Gastroesophageal sphincter (tissue), 4 donors: ENCODE measurements at regions not wholly inside any gene's neighbourhood (a gene's known extent, or its start where the extent isn't known, plus 50 kb on each side); places are given as distances from the start of the nearest gene placed in this dataset.

Experiments
- ATAC-seq: fragments of 150-250 bp; one replicate; pipeline ENCODE4 v1.9.1; 2016; ENCODE audit warnings: mild to moderate bottlenecking, moderate library complexity
- H3K27ac ChIP-seq, 4 donors: fragments of 200-600 bp; sonication (generic) in 3 of 4; 1 replicate in 3 of 4; 2 replicates in 1 of 4; pipeline ENCODE4 v1.5.1; 2016 to 2019
- H3K27me3 ChIP-seq: fragments of 200-600 bp; sonication (generic); one replicate; pipeline ENCODE4 v1.5.1; 2019
- H3K36me3 ChIP-seq, 2 donors: fragments of 200-600 bp; sonication (generic); one replicate each; pipeline ENCODE4 v1.5.1; 2019; ENCODE audit warnings: control low read depth in 1 of 2
- H3K4me1 ChIP-seq, 3 donors: fragments of 200-600 bp; sonication (generic); 1 replicate in 2 of 3; 2 replicates in 1 of 3; pipeline ENCODE4 v1.5.1; 2016 to 2019; ENCODE audit warnings: control low read depth in 2 of 3
- H3K4me3 ChIP-seq, 2 donors: fragments of 200-600 bp; sonication (generic); one replicate each; pipeline ENCODE4 v1.5.1; 2019; ENCODE audit warnings: mild to moderate bottlenecking in 1 of 2, moderate library complexity in 1 of 2
- H3K9me3 ChIP-seq, 3 donors: fragments of 200-600 bp; sonication (generic); one replicate each; pipeline ENCODE4 v1.5.1; 2017 to 2019; ENCODE audit warnings: control low read depth in 2 of 3
- EP300 ChIP-seq: sonication (generic); formaldehyde crosslinking; IDR thresholded peaks from one replicate; pipeline ENCODE4 v1.6.1; 2017; ENCODE audit warnings: antibody characterized with exemption, mild to moderate bottlenecking
- POLR2A ChIP-seq, 2 donors: fragments of 450-650 bp; IDR thresholded peaks; one replicate each; pipeline ENCODE4 v1.6.1; 2017; ENCODE audit warnings: antibody characterized with exemption in 2 of 2, mild to moderate bottlenecking in 2 of 2, moderate library complexity in 1 of 2
- POLR2AphosphoS5 ChIP-seq: sonication (generic); formaldehyde crosslinking; IDR thresholded peaks from one replicate; pipeline ENCODE4 v1.6.1; 2017; ENCODE audit warnings: antibody characterized with exemption
- WGBS, 2 donors: methylation state at CpG; one replicate each; pipeline ENCODE4 v1.1.5; 2018; ENCODE audit warnings: low coverage in 1 of 2; 5-methylcytosine and 5-hydroxymethylcytosine counted together
- TF ChIP-seq, protein P1 (sequence below), 4 experiments: fragments of 200-600 bp in 2 of 4; fragments of 450-650 bp in 2 of 4; sonication (generic) in 1 of 4; IDR thresholded peaks; one replicate each; pipeline ENCODE4 v1.5.1; 2017 to 2019; ENCODE audit warnings: antibody characterized with exemption in 4 of 4, mild to moderate bottlenecking in 2 of 4, moderate library complexity in 2 of 4

GRCh38 chr11:80255021-80255420 lies 814.2 kb upstream of the TENM4 start:
- no peak for ATAC-seq
- H3K4me3 ChIP-seq = no peak overlapping the region
- TF ChIP-seq POLR2A (IDR thresholded peaks at IDR 0.05) = no peak
- TF ChIP-seq, protein P1, sequence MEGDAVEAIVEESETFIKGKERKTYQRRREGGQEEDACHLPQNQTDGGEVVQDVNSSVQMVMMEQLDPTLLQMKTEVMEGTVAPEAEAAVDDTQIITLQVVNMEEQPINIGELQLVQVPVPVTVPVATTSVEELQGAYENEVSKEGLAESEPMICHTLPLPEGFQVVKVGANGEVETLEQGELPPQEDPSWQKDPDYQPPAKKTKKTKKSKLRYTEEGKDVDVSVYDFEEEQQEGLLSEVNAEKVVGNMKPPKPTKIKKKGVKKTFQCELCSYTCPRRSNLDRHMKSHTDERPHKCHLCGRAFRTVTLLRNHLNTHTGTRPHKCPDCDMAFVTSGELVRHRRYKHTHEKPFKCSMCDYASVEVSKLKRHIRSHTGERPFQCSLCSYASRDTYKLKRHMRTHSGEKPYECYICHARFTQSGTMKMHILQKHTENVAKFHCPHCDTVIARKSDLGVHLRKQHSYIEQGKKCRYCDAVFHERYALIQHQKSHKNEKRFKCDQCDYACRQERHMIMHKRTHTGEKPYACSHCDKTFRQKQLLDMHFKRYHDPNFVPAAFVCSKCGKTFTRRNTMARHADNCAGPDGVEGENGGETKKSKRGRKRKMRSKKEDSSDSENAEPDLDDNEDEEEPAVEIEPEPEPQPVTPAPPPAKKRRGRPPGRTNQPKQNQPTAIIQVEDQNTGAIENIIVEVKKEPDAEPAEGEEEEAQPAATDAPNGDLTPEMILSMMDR (IDR thresholded peaks at IDR 0.05) = no peak
- TF ChIP-seq EP300 = no peak
- TF ChIP-seq POLR2AphosphoS5 = no peak
- H3K27me3 ChIP-seq = no peaks in the 10 kb centered on the region
- H3K36me3 ChIP-seq = no peaks in the 10 kb centered on the region
- H3K4me1 ChIP-seq = no peaks in the 10 kb centered on the region
- no peak overlapping the region for H3K27ac ChIP-seq
- H3K9me3 ChIP-seq = no peaks in the 10 kb centered on the region

DNA sequence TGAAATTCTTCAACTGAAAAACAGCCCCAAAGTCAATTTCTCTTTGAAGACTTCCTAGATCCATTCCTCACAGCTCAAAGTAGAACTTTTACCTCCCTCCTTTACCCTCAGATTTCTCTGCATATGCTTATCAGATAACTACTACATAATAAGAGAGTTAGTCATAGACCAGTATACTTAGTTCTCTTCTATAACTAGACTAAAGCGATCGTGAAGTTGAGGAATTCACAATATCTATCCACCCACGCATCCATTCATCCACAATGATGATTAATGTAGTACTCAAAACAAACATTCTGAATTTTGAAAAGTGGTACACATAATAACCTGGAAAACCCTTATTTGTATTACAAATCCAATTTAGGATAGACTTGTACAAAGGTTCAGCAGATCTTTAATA lies 800.9 kb upstream of the TENM4 start:
- H3K27ac ChIP-seq = no peak overlapping the region
- H3K27me3 ChIP-seq = no peaks in the 10 kb centered on the region
- no peaks in the 10 kb centered on the region for H3K36me3 ChIP-seq
- TF ChIP-seq EP300 (no peak), POLR2A (IDR thresholded peaks at IDR 0.05) (no peak), POLR2AphosphoS5 (no peak)
- TF ChIP-seq, protein P1 (IDR thresholded peaks at IDR 0.05) = no peak
- H3K4me1 ChIP-seq = no peaks in the 10 kb centered on the region
- no peak overlapping the region for H3K4me3 ChIP-seq
- no peak for ATAC-seq
- WGBS, 2 donors = 59 to 100% methylated on average over 1 to 3 of the region's 3 CpGs
- no peaks in the 10 kb centered on the region for H3K9me3 ChIP-seq

GRCh38 chr11:80240245-80240644 lies 799.4 kb upstream of the TENM4 start:
- Histone ChIP-seq H3K9me3 (peaks cover 0 to 7% (median 0%) of the 10 kb centered on the region in 3 donors), H3K36me3 (no peaks in the 10 kb centered on the region), H3K4me1 (no peaks in the 10 kb centered on the region), H3K4me3 (no peak overlapping the region), H3K27ac (no peak overlapping the region), H3K27me3 (no peaks in the 10 kb centered on the region)
- TF ChIP-seq, protein P1 (IDR thresholded peaks at IDR 0.05) = no peak
- TF ChIP-seq POLR2A (IDR thresholded peaks at IDR 0.05) (no peak), POLR2AphosphoS5 (no peak), EP300 (no peak)
- 83% methylated on average over 1 of the region's 1 CpG; no CpG with 5 or more reads in 1 of the 2 donors for WGBS, 2 donors
- ATAC-seq = no peak

- 56% methylated on average over 1 of the region's 1 CpG; no CpG with 5 or more reads in 1 of the 2 donors for WGBS, 2 donors
- no peaks in the 10 kb centered on the region for H3K27me3 ChIP-seq
- H3K27ac ChIP-seq = no peak overlapping the region
- H3K4me1 ChIP-seq = no peaks in the 10 kb centered on the region
- no peak overlapping the region for H3K4me3 ChIP-seq
- no peak for TF ChIP-seq POLR2AphosphoS5
- no peak for TF ChIP-seq EP300
- peaks cover 0 to 15% (median 0%) of the 10 kb centered on the region in 3 donors for H3K9me3 ChIP-seq
- no peaks in the 10 kb centered on the region for H3K36me3 ChIP-seq
- no peak for ATAC-seq
These were observed 798.4 kb upstream of the TENM4 start for GRCh38 chr11:80239217-80239616.

DNA sequence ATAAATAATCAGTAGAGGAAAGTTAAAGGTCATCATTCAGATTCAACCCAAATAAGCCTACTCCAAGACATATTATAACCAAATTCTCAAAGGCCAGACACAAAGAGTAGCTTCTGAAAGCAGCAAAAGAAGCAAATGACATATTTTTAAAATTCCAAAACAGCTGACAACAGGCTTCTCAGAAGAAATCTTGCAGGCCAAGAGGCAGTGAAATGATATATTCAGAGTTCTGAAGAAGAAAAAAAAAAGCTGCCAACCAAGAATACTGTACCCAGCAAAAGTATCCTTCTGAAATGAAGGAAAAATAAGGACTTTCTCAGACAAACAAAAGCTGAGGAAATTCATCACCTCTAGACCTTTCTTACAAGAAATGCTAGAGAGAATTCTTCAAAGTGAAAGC lies 787.1 kb upstream of the TENM4 start:
- no peaks in the 10 kb centered on the region for H3K36me3 ChIP-seq
- no peak overlapping the region for H3K27ac ChIP-seq
- no peak for ATAC-seq
- TF ChIP-seq, protein P1 (IDR thresholded peaks at IDR 0.05) = no peak
- TF ChIP-seq POLR2A (IDR thresholded peaks at IDR 0.05) (no peak), POLR2AphosphoS5 (no peak), EP300 (no peak)
- H3K9me3 ChIP-seq = peaks cover 0 to 25% (median 0%) of the 10 kb centered on the region in 3 donors
- H3K27me3 ChIP-seq = no peaks in the 10 kb centered on the region
- no peaks in the 10 kb centered on the region for H3K4me1 ChIP-seq
- no peak overlapping the region for H3K4me3 ChIP-seq

DNA sequence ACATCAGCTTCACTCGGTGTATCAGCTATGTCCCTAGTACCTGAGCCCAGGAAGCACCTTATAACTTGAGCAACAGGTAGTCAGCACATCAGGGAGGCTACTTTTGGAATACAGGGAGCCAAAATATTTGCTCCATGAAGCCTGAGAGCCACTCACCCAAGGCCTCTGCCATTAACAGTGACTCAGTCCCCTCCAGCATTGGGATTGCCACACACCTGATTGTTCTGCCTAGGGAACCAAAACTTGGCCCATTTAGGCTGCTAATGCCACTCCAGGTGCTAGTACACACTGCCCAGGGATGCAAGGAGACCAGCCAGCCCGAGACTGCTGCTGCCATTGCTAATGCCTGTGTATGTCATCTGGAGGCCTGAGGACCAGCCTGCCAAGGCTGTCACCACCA lies 773.6 kb upstream of the TENM4 start:
- 100% methylated on average over 1 of the region's 2 CpGs; no CpG with 5 or more reads in 1 of the 2 donors for WGBS, 2 donors
- H3K36me3 ChIP-seq = no peaks in the 10 kb centered on the region
- no peak for ATAC-seq

More for the DNA sequence above, 773.6 kb upstream of the TENM4 start:
- Histone ChIP-seq H3K9me3 (no peaks in the 10 kb centered on the region), H3K27me3 (peaks cover 7% of the 10 kb centered on the region), H3K4me1 (no peaks in the 10 kb centered on the region), H3K27ac (no peak overlapping the region), H3K4me3 (no peak overlapping the region)
- no peak for TF ChIP-seq EP300
- TF ChIP-seq POLR2AphosphoS5 = no peak
- no peak for TF ChIP-seq POLR2A (IDR thresholded peaks at IDR 0.05)
- TF ChIP-seq, protein P1 (IDR thresholded peaks at IDR 0.05) = no peak
